GM12891 (cell line): ENCODE measurements at regions not wholly inside any gene's neighbourhood (a gene's known extent, or its start where the extent isn't known, plus 50 kb on each side); places are given as distances from the start of the nearest gene placed in this dataset.
A peak's percentile ranks its signal among the peaks of the same experiment; 100 is the strongest.
"Not testable (repeated sequence)": the region's sequence is repeated elsewhere in the genome, so short reads cannot be mapped to it uniquely, and the experiment has no call there.

Source experiments
- DNase-seq: peaks from one replicate; pipeline ENCODE4 v3.0.0; 2011; ENCODE audit warnings: low spot score; ENCODE audit not compliant: insufficient read length
- FAIRE-seq: peaks from 2 replicates; lab custom pipeline; 2011; peaks lifted over from hg19 to GRCh38; lab: Jason Lieb, UNC
- PAX5 ChIP-seq: IDR thresholded peaks from 2 replicates; pipeline ENCODE4 v1.6.1; 2011; ENCODE audit warnings: low read length, moderate library complexity, mild to moderate bottlenecking; ENCODE audit not compliant: insufficient read depth, severe bottlenecking
- POLR2A ChIP-seq: IDR thresholded peaks from 2 replicates; pipeline ENCODE4 v1.6.1; 2011; ENCODE audit warnings: low read depth, low read length, control low read depth
- POLR2AphosphoS5 ChIP-seq: IDR thresholded peaks from 2 replicates; pipeline ENCODE4 v1.6.1; 2011; ENCODE audit warnings: low read depth, low read length, control low read depth
- POU2F2 ChIP-seq: IDR thresholded peaks from 2 replicates; pipeline ENCODE4 v1.6.1; 2011; ENCODE audit warnings: low read depth, mild to moderate bottlenecking, control low read depth, low read length, moderate library complexity
- SPI1 ChIP-seq: IDR thresholded peaks from 2 replicates; pipeline ENCODE4 v1.6.1; 2011; ENCODE audit warnings: low read depth, low read length, control low read depth
- TAF1 ChIP-seq: IDR thresholded peaks from 2 replicates; pipeline ENCODE4 v1.6.1; 2011; ENCODE audit warnings: low read depth, low read length, control low read depth

GRCh38 chr17:33950061-33950460, 305.0 kb upstream of the CCL2 start:
- FAIRE-seq (no peak), DNase-seq (no peak)
- TF ChIP-seq POLR2AphosphoS5 (no peak), POLR2A (no peak), TAF1 (no peak)

GRCh38 chr17:33952425-33952824, 302.7 kb upstream of the CCL2 start:
- TF ChIP-seq POLR2AphosphoS5 = no peak
- TF ChIP-seq PAX5 = no peak
- TF ChIP-seq TAF1 = no peak
- TF ChIP-seq SPI1 = no peak
- no peak for TF ChIP-seq POLR2A
- no peak for TF ChIP-seq POU2F2
- DNase-seq = no peak
- FAIRE-seq = no peak

GRCh38 chr17:33954597-33954996, 300.5 kb upstream of the CCL2 start:
- FAIRE-seq (no peak), DNase-seq (no peak)
- TF ChIP-seq POU2F2 = no peak
- no peak for TF ChIP-seq POLR2AphosphoS5
- no peak for TF ChIP-seq TAF1
- TF ChIP-seq SPI1 = no peak
- TF ChIP-seq POLR2A = no peak

- DNase-seq (no peak), FAIRE-seq (no peak)
- TF ChIP-seq POLR2AphosphoS5 = no peak
Observed at GRCh38 chr17:33955461-33955860, 299.6 kb upstream of the CCL2 start.

- FAIRE-seq, DNase-seq: not testable (repeated sequence)
Observed at GRCh38 chr17:33959098-33959497, 296.0 kb upstream of the CCL2 start.

- peak; percentile 66 for FAIRE-seq
- DNase-seq = peak; percentile 10
- TF ChIP-seq PAX5 (no peak), POLR2AphosphoS5 (no peak), SPI1 (peak; percentile 77), POU2F2 (no peak), TAF1 (no peak)
Observed at GRCh38 chr17:33962857-33963655, 292.0 kb upstream of the CCL2 start.

- TF ChIP-seq SPI1 (peak; percentile 96), PAX5 (no peak), POU2F2 (0 out of 2 replicates have a peak, but pooled peaks have one; percentile 44), POLR2A (no peak)
- DNase-seq = peak; percentile 50
- peak; percentile 90 for FAIRE-seq
Observed at GRCh38 chr17:33964344-33964979, 290.6 kb upstream of the CCL2 start.

- no peak for DNase-seq
- TF ChIP-seq POLR2A (no peak), PAX5 (no peak), POU2F2 (no peak), SPI1 (no peak), TAF1 (no peak), POLR2AphosphoS5 (no peak)
- peak; percentile 13 for FAIRE-seq
Observed at GRCh38 chr17:33966410-33967059, 288.6 kb upstream of the CCL2 start.

- FAIRE-seq (peak; percentile 68), DNase-seq (no peak)
- TF ChIP-seq POLR2A (no peak), TAF1 (no peak), POU2F2 (no peak), PAX5 (no peak), SPI1 (no peak), POLR2AphosphoS5 (no peak)
Observed at GRCh38 chr17:33967608-33968349, 287.3 kb upstream of the CCL2 start.
